PFSK-1 (cell line): ENCODE measurements at regions not wholly inside any gene's neighbourhood (a gene's known extent, or its start where the extent isn't known, plus 50 kb on each side); places are given as distances from the start of the nearest gene placed in this dataset.

Experiments used
- FOXP2 ChIP-seq: optimal IDR thresholded peaks from 2 replicates; pipeline ENCODE3; 2011; ENCODE audit warnings: borderline replicate concordance, control low read depth, inconsistent platforms; ENCODE audit not compliant: insufficient read depth; ENCODE audit errors: extremely low read length, extremely low read depth
- POLR2AphosphoS5 ChIP-seq: IDR thresholded peaks from 2 replicates; pipeline ENCODE4 v1.6.1; 2012; ENCODE audit warnings: low read depth, mild to moderate bottlenecking, control low read depth, low read length, moderate library complexity
- REST ChIP-seq, 2 experiments: IDR thresholded peaks; 2 replicates each; pipeline versions ENCODE4 v1.6.1 to v1.8.0; 2011 to 2012; ENCODE audit warnings: low read depth in 2 of 2, low read length in 2 of 2, control low read depth in 1 of 2, inconsistent platforms in 1 of 2, mild to moderate bottlenecking in 1 of 2, moderate library complexity in 1 of 2; ENCODE audit not compliant: insufficient read depth in 1 of 2
- SIN3A ChIP-seq: IDR thresholded peaks from 2 replicates; pipeline ENCODE4 v1.6.1; 2012; ENCODE audit warnings: mild to moderate bottlenecking, low read length, moderate library complexity, borderline replicate concordance; ENCODE audit not compliant: insufficient read depth
- TAF1 ChIP-seq: IDR thresholded peaks from 2 replicates; pipeline ENCODE4 v1.6.1; 2012; ENCODE audit warnings: low read length, control low read depth, borderline replicate concordance; ENCODE audit not compliant: insufficient read depth

- TF ChIP-seq TAF1 (no peak), SIN3A (no peak), POLR2AphosphoS5 (no peak), FOXP2 (no peak), REST (IDR thresholded peaks at IDR 0.05; ENCODE audit: insufficient read depth in 1 of 2, low read depth in 2 of 2, low read length in 2 of 2) (no peak)
Measured at GRCh38 chr1:228861832-228862180, 126.5 kb downstream of the RHOU start.

GRCh38 chr1:228862542-228863505, 127.5 kb downstream of the RHOU start:
- TF ChIP-seq REST (IDR thresholded peaks at IDR 0.05; ENCODE audit: insufficient read depth in 1 of 2, low read depth in 2 of 2, low read length in 2 of 2) (no peak), TAF1 (no peak), FOXP2 (no peak)

GRCh38 chr1:228863776-228864175, 128.5 kb downstream of the RHOU start:
- TF ChIP-seq REST (IDR thresholded peaks at IDR 0.05; ENCODE audit: insufficient read depth in 1 of 2, low read depth in 2 of 2, low read length in 2 of 2) (no peak), TAF1 (no peak), SIN3A (no peak), POLR2AphosphoS5 (no peak)

- TF ChIP-seq POLR2AphosphoS5 (no peak), FOXP2 (no peak), SIN3A (no peak), TAF1 (no peak), REST (IDR thresholded peaks at IDR 0.05; ENCODE audit: insufficient read depth in 1 of 2, low read depth in 2 of 2, low read length in 2 of 2) (no peak)
Measured at GRCh38 chr1:228865627-228866330, 130.5 kb downstream of the RHOU start.
